ENCODE measurements at regions not wholly inside any gene's neighbourhood (a gene's known extent, or its start where the extent isn't known, plus 50 kb on each side); places are given as distances from the start of the nearest gene placed in this dataset.
"Not testable (repeated sequence)": the region's sequence is repeated elsewhere in the genome, so short reads cannot be mapped to it uniquely, and the experiment has no call there.

DNA sequence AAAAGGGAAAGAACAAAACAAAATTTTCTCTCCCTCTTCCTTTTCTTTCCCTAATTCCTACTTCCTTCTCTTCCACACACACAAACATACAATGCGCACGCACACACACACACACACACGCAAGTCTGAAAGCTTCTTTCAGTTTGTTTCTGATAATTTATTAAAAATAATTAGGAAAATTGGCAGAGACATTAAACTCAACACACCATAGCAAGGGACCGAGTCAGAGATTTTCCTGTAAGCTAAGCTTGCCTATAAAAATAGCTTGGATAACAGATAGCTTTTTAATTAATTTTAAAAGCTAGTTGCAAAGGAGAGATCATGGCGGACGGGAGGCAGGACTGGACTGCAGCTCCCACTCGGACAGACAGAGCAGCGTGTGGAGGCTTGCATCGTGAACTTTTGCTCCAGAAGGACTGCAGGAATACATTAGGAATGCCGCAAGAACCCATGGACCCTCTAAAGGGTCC, 92.6 kb upstream of the MAPK10 start:
- no peak overlapping the region for H3K4me3 ChIP-seq (ENCODE audit: low read depth, low read length)
- Mint-ChIP-seq H3K4me3 (no peak overlapping the region), H3K27me3 (peaks cover 8% of the 10 kb centered on the region), H3K36me3 (no peaks in the 10 kb centered on the region), H3K27ac (no peak overlapping the region), H3K9me3 (peaks cover 0 to 1% (median 0%) of the 10 kb centered on the region in 7 donors), H3K4me1 (no peaks in the 10 kb centered on the region)
- DNase-seq (no peak), ATAC-seq (ENCODE audit: low read depth in 2 of 2) (no peak)
- no peaks in the 10 kb centered on the region for H3K36me3 ChIP-seq (ENCODE audit: control insufficient read depth, insufficient read depth, low read length)
- H3K27ac ChIP-seq (ENCODE audit: insufficient read depth, low read length, poor library complexity, severe bottlenecking), result no peak overlapping the region
- no peaks in the 10 kb centered on the region for H3K9me3 ChIP-seq (ENCODE audit: control insufficient read depth in 2 of 2, low read length in 2 of 2)
- no peaks in the 10 kb centered on the region for H3K27me3 ChIP-seq (ENCODE audit: control insufficient read depth, insufficient read depth, low read length)
- no peaks in the 10 kb centered on the region for H3K4me1 ChIP-seq (ENCODE audit: control insufficient read depth, insufficient read depth, low read length, poor library complexity, severe bottlenecking)

DNA sequence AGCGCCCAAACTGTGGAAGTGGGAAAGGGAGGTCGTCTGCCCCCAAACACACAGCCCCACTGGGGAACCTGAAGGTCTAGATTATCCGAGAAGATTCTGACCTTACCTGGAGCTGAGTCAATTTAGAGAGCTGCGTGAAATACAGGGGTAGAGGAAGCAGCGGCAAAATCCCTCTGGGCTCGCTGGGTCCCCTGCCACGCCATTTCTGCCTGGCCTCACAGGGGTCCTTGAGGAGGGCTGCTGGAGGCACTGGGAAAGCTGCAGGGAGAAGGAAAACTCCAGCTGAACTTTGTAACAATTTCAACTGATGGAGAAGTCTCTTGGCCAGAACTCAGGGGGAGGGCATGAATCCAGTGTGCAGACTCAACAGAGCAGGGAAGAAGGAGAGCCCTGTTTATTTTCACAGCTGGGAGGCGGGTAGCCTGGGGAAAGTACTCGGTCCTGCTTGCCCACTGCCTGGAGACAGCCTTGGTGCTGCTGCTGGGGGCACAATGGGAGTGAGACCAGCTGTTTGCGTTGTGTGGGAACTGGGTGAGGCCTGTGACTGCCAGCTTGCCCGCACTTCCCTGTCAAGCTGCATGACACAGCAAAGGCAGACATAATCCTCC, 93.2 kb upstream of the MAPK10 start:
- Mint-ChIP-seq H3K36me3 (no peaks in the 10 kb centered on the region), H3K27me3 (peaks cover 8% of the 10 kb centered on the region), H3K27ac (no peak overlapping the region), H3K4me1 (no peaks in the 10 kb centered on the region), H3K9me3 (peaks cover 0 to 1% (median 0%) of the 10 kb centered on the region in 7 donors), H3K4me3 (no peak overlapping the region)
- H3K9me3 ChIP-seq (ENCODE audit: control insufficient read depth in 2 of 2, low read length in 2 of 2), result no peaks in the 10 kb centered on the region
- no peak overlapping the region for H3K4me3 ChIP-seq (ENCODE audit: low read depth, low read length)
- no peaks in the 10 kb centered on the region for H3K36me3 ChIP-seq (ENCODE audit: control insufficient read depth, insufficient read depth, low read length)
- H3K27me3 ChIP-seq (ENCODE audit: control insufficient read depth, insufficient read depth, low read length), result no peaks in the 10 kb centered on the region
- ATAC-seq (ENCODE audit: low read depth in 2 of 2) (no peak), DNase-seq (no peak)
- H3K27ac ChIP-seq (ENCODE audit: insufficient read depth, low read length, poor library complexity, severe bottlenecking), result no peak overlapping the region
- no peaks in the 10 kb centered on the region for H3K4me1 ChIP-seq (ENCODE audit: control insufficient read depth, insufficient read depth, low read length, poor library complexity, severe bottlenecking)

DNA sequence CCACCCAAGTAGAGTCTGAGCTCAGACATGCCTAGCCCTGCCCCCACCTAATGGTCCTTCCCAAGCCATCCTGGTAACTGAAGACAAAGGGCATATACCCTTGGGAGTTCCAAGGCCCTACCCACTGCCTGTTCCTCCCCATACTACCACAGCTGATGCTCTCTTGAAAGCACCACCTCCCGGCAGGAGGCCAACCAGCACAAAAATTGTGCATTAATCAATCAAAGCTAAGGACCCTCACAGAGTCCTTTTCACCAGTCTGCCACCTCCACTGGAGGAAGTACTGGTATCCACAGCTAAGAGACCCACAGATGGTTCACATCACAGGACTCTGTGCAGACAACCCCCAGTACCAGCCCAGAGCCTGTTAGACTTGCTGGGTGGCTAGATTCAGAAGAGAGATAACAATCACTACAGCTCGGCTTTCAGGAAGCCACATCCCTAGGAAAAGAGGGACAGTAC, 93.8 kb upstream of the MAPK10 start:
- H3K4me1 ChIP-seq (ENCODE audit: control insufficient read depth, insufficient read depth, low read length, poor library complexity, severe bottlenecking); ATAC-seq (ENCODE audit: low read depth in 2 of 2); H3K4me3 ChIP-seq (ENCODE audit: low read depth, low read length); H3K9me3 ChIP-seq (ENCODE audit: control insufficient read depth in 2 of 2, low read length in 2 of 2); H3K4me1 Mint-ChIP-seq; H3K27ac Mint-ChIP-seq; DNase-seq; H3K36me3 ChIP-seq (ENCODE audit: control insufficient read depth, insufficient read depth, low read length); H3K27me3 ChIP-seq (ENCODE audit: control insufficient read depth, insufficient read depth, low read length); H3K4me3 Mint-ChIP-seq; H3K36me3 Mint-ChIP-seq; H3K27me3 Mint-ChIP-seq; H3K9me3 Mint-ChIP-seq; H3K27ac ChIP-seq (ENCODE audit: insufficient read depth, low read length, poor library complexity, severe bottlenecking): not testable (repeated sequence)

DNA sequence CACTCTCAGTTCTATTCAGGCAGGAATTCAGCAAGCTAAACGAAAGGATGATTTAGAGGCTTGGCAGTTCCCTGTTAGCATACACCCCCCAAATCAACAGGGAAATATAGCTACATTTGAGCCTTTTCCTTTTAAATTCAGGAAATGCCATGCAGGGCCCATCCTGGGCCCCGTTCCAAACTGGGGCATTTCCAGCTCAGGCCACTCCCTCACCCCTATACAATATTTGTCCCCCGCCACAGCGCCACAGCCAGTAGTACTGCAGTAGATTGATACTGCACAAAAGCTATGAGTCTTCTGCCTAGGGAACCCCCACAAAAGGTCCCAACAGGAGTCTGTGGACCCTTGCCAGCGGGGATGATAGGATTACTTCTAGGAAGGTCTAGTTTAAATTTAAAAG, 102.0 kb upstream of the MAPK10 start:
- H3K27ac Mint-ChIP-seq, result no peak overlapping the region
- peaks cover 0 to 6% (median 4%) of the 10 kb centered on the region in 7 donors for H3K9me3 Mint-ChIP-seq
- H3K4me1 Mint-ChIP-seq, result no peaks in the 10 kb centered on the region
- H3K4me3 Mint-ChIP-seq, result no peak overlapping the region
- Histone ChIP-seq H3K27me3 (ENCODE audit: control insufficient read depth, insufficient read depth, low read length) (no peaks in the 10 kb centered on the region), H3K9me3 (ENCODE audit: control insufficient read depth in 2 of 2, low read length in 2 of 2) (no peaks in the 10 kb centered on the region), H3K36me3 (ENCODE audit: control insufficient read depth, insufficient read depth, low read length) (no peaks in the 10 kb centered on the region), H3K4me1 (ENCODE audit: control insufficient read depth, insufficient read depth, low read length, poor library complexity, severe bottlenecking) (no peaks in the 10 kb centered on the region), H3K4me3 (ENCODE audit: low read depth, low read length) (no peak overlapping the region), H3K27ac (ENCODE audit: insufficient read depth, low read length, poor library complexity, severe bottlenecking) (no peak overlapping the region)
- H3K36me3 Mint-ChIP-seq, result no peaks in the 10 kb centered on the region
- DNase-seq, result no peak
- no peak for ATAC-seq (ENCODE audit: low read depth in 2 of 2)
- H3K27me3 Mint-ChIP-seq, result no peaks in the 10 kb centered on the region

DNA sequence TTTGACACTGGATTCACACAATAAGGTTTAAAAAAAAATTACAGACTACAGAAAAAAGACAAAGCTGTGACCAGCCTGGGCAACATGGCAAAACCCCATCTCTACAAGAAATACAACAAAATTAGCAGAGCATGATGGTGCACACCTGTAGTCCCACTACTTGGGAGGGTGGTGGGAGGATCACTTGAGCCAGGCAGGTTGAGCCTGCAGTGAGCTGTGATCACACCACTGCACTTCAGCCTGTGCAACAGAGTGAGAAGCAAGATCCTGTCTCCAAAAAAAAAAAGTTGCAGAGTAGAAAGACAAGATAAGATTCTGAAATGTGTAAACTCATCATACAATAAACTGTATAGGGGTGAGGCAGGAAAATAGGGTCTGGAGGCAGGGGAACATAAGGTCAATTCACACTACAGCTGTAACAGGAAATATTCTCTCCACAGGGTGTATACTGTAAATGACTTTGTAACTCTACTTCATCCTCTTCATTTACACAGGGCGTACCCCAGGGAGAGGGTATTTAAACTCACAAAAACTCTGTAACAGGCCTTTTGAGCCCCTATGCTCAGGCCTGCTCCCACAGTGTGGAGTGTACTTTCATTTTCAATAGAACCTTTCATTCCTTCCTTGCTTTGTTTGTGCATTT, 112.6 kb upstream of the MAPK10 start:
- H3K27me3 Mint-ChIP-seq, result no peaks in the 10 kb centered on the region
- ATAC-seq (ENCODE audit: low read depth in 2 of 2), result no peak
- no peaks in the 10 kb centered on the region for H3K36me3 ChIP-seq (ENCODE audit: control insufficient read depth, insufficient read depth, low read length)
- H3K4me1 Mint-ChIP-seq, result no peaks in the 10 kb centered on the region
- no peaks in the 10 kb centered on the region for H3K9me3 ChIP-seq (ENCODE audit: control insufficient read depth in 2 of 2, low read length in 2 of 2)
- H3K27ac Mint-ChIP-seq, result no peak overlapping the region
- H3K9me3 Mint-ChIP-seq, result peaks cover 0 to 1% (median 0%) of the 10 kb centered on the region in 7 donors
- no peak for DNase-seq
- H3K4me1 ChIP-seq (ENCODE audit: control insufficient read depth, insufficient read depth, low read length, poor library complexity, severe bottlenecking), result no peaks in the 10 kb centered on the region
- H3K4me3 Mint-ChIP-seq, result no peak overlapping the region
- H3K27ac ChIP-seq (ENCODE audit: insufficient read depth, low read length, poor library complexity, severe bottlenecking), result no peak overlapping the region
- no peaks in the 10 kb centered on the region for H3K27me3 ChIP-seq (ENCODE audit: control insufficient read depth, insufficient read depth, low read length)
- no peaks in the 10 kb centered on the region for H3K36me3 Mint-ChIP-seq
- no peak overlapping the region for H3K4me3 ChIP-seq (ENCODE audit: low read depth, low read length)

DNA sequence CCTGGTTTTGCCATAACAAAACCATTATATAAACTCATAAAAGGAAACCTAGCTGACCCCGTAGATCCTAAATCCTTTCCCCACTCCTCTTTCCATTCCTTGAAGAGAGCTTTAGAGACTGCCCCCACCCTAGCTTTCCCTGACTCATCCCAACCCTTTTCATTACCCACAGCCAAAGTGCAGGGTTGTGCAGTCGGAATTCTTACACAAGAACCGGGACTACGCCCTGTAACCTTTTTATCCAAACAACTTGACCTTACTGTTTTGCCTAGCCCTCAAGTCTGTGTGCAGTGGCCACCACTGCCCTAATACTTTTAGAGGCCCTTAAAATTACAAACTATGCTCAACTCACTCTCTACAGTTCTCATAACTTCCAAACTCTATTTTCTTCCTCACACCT, 116.0 kb upstream of the PTPN13 start:
- not testable (repeated sequence) for H3K4me3 ChIP-seq (ENCODE audit: low read depth, low read length); H3K27ac Mint-ChIP-seq; H3K4me1 ChIP-seq (ENCODE audit: control insufficient read depth, insufficient read depth, low read length, poor library complexity, severe bottlenecking); H3K4me1 Mint-ChIP-seq; H3K27me3 ChIP-seq (ENCODE audit: control insufficient read depth, insufficient read depth, low read length); H3K9me3 Mint-ChIP-seq; H3K36me3 ChIP-seq (ENCODE audit: control insufficient read depth, insufficient read depth, low read length); H3K4me3 Mint-ChIP-seq; DNase-seq; H3K27me3 Mint-ChIP-seq; H3K9me3 ChIP-seq (ENCODE audit: control insufficient read depth in 2 of 2, low read length in 2 of 2); H3K27ac ChIP-seq (ENCODE audit: insufficient read depth, low read length, poor library complexity, severe bottlenecking); H3K36me3 Mint-ChIP-seq; ATAC-seq (ENCODE audit: low read depth in 2 of 2)

DNA sequence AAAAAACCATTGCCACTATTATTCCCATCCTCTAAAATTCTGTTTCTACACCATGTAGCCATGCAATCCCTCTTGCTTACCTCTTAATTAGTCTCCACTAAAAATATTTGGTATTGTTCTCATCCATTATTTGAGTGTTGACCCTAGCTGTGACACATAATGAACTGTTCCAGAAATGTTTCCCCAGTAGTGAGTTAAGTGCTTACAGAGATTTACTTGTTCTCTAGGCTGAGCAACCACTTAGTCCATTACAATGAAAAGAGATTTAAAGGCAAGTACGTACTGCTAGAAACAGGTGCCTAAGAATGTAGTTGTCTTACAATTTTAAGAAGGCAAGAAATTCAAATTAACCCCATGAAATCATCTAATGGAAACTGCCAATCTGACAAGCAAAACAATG, 112.7 kb upstream of the PTPN13 start:
- no peak for ATAC-seq (ENCODE audit: low read depth in 2 of 2)
- Mint-ChIP-seq H3K27ac (no peak overlapping the region), H3K27me3 (peaks cover 5% of the 10 kb centered on the region)

More for the DNA sequence above, 112.7 kb upstream of the PTPN13 start:
- Mint-ChIP-seq H3K4me1 (no peaks in the 10 kb centered on the region), H3K4me3 (no peak overlapping the region), H3K9me3 (peaks cover 0 to 2% (median 0%) of the 10 kb centered on the region in 7 donors), H3K36me3 (no peaks in the 10 kb centered on the region)
- Histone ChIP-seq H3K36me3 (ENCODE audit: control insufficient read depth, insufficient read depth, low read length) (no peaks in the 10 kb centered on the region), H3K27me3 (ENCODE audit: control insufficient read depth, insufficient read depth, low read length) (no peaks in the 10 kb centered on the region), H3K4me3 (ENCODE audit: low read depth, low read length) (no peak overlapping the region), H3K27ac (ENCODE audit: insufficient read depth, low read length, poor library complexity, severe bottlenecking) (no peak overlapping the region), H3K4me1 (ENCODE audit: control insufficient read depth, insufficient read depth, low read length, poor library complexity, severe bottlenecking) (no peaks in the 10 kb centered on the region), H3K9me3 (ENCODE audit: control insufficient read depth in 2 of 2, low read length in 2 of 2) (no peaks in the 10 kb centered on the region)
- DNase-seq, result no peak
